A673 (cell line): ENCODE measurements at regions not wholly inside any gene's neighbourhood (a gene's known extent, or its start where the extent isn't known, plus 50 kb on each side); places are given as distances from the start of the nearest gene placed in this dataset.
"Not testable (repeated sequence)": the region's sequence is repeated elsewhere in the genome, so short reads cannot be mapped to it uniquely, and the experiment has no call there.

Source experiments
- BruUV-seq: library from RNA; stranded (reverse); fragments of 400-500 nt; replicated peaks from 2 replicates; lab custom pipeline; 2021; lab: Mats Ljungman, UMichigan
- CTCF ChIA-PET: fragments of 300-600 bp; sonication (Branson Sonifier 250); formaldehyde crosslinking; loops from one replicate; lab custom pipeline; 2022; ENCODE audit warnings: antibody characterized with exemption; lab: Charles Lee
- POLR2A ChIA-PET: fragments of 300-600 bp; sonication (Branson Sonifier 250); formaldehyde crosslinking; loops from one replicate; lab custom pipeline; 2022; ENCODE audit warnings: antibody characterized with exemption; ENCODE audit not compliant: low non-redundant PET; lab: Charles Lee
- DNase-seq: peaks from one replicate; pipeline ENCODE4 v3.0.0-alpha.2; 2015; ENCODE audit warnings: low spot score
- H3K27ac ChIP-seq: fragments of 200-600 bp; sonication (generic); 2 replicates; pipeline ENCODE4 v1.5.1; 2016; ENCODE audit warnings: mixed run types, low read depth, mild to moderate bottlenecking, mixed read lengths, antibody characterized with exemption, low read length; ENCODE audit not compliant: poor library complexity, severe bottlenecking
- H3K27me3 ChIP-seq: fragments of 200-600 bp; sonication (generic); replicated peaks from 2 replicates; pipeline ENCODE4 v1.6.1; 2017; ENCODE audit warnings: mixed run types, low read depth, mild to moderate bottlenecking, mixed read lengths, antibody characterized with exemption, low read length; ENCODE audit not compliant: insufficient read depth, poor library complexity
- H3K36me3 ChIP-seq: fragments of 200-600 bp; sonication (generic); 2 replicates; pipeline ENCODE4 v1.6.1; 2016; ENCODE audit warnings: mixed run types, mild to moderate bottlenecking, mixed read lengths, antibody characterized with exemption, low read length; ENCODE audit not compliant: insufficient read depth, poor library complexity, severe bottlenecking
- H3K4me1 ChIP-seq: fragments of 200-600 bp; sonication (generic); 2 replicates; pipeline ENCODE4 v1.6.1; 2017; ENCODE audit warnings: mixed run types, mild to moderate bottlenecking, mixed read lengths, antibody characterized with exemption, low read length; ENCODE audit not compliant: insufficient read depth, poor library complexity, severe bottlenecking
- H3K4me3 ChIP-seq: fragments of 200-600 bp; sonication (generic); 2 replicates; pipeline ENCODE4 v1.5.1; 2016; ENCODE audit warnings: low read depth, mixed run types, mild to moderate bottlenecking, mixed read lengths, low read length; ENCODE audit not compliant: poor library complexity, severe bottlenecking
- H3K9me3 ChIP-seq: fragments of 200-600 bp; sonication (generic); 2 replicates; pipeline ENCODE4 v1.6.1; 2016; ENCODE audit warnings: mixed run types, low read depth, mild to moderate bottlenecking, mixed read lengths, antibody characterized with exemption, low read length; ENCODE audit not compliant: poor library complexity, severe bottlenecking
- EZH2 ChIP-seq: fragments of 200-600 bp; sonication (generic); IDR thresholded peaks from 2 replicates; pipeline ENCODE4 v1.6.1; 2017; ENCODE audit warnings: borderline replicate concordance, low read depth, mild to moderate bottlenecking, mixed read lengths, antibody characterized with exemption, low read length; ENCODE audit not compliant: poor library complexity, severe bottlenecking
- intact Hi-C: fragments of 100-400 bp; cut with micrococcal nuclease; formaldehyde crosslinking; loops from one replicate; pipeline ENCODE4 v1.10.0; 2022; ENCODE audit not compliant: unreplicated experiment
- TF ChIP-seq, protein P1 (sequence below): fragments of 300-800, 200-600 bp; sonication (generic); conservative IDR thresholded peaks from 2 replicates; pipeline ENCODE4 v1.5.1; 2017; ENCODE audit warnings: low read depth, mild to moderate bottlenecking, antibody characterized with exemption, low read length, moderate library complexity, mixed read lengths

- intact Hi-C loops: loop anchor here (10.0 kb wide), 1 partner anchor 206 kb away; the partner anchor contains the start of gene RRBP1
- POLR2A ChIA-PET, BruUV-seq, CTCF ChIA-PET, H3K27ac ChIP-seq, H3K4me1 ChIP-seq, H3K36me3 ChIP-seq, H3K4me3 ChIP-seq, DNase-seq, H3K27me3 ChIP-seq: not testable (repeated sequence)
- peaks cover 11% of the 10 kb centered on the region for H3K9me3 ChIP-seq
Observed at GRCh38 chr20:17891131-17891530, 77.5 kb downstream of the SNX5 start.

DNA sequence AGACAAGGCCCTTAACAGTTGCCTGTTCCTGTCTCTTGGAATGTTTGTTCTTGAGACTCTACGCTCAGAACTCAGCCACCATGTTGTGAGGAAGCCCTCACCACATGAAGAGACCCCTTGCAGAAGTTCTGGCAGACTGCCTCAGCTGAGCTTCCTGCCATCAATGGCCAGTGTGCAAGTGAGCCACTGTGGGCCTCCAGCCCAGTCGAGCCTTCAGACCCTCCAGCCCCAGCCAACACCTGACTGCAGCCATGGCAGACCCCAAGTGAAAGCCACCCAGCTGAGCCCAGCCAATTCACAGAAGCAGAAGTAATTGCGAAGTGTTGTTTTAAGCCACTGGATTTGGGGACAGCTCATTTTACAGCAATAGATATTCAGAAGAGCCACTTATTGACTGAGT, 78.3 kb downstream of the SNX5 start:
- no peak for DNase-seq
- intact Hi-C loops: loop anchor here (10.0 kb wide), 1 partner anchor 206 kb away; the partner anchor contains the start of gene RRBP1
- Histone ChIP-seq H3K4me3 (no peak overlapping the region), H3K27me3 (no peaks in the 10 kb centered on the region), H3K9me3 (peaks cover 11% of the 10 kb centered on the region), H3K4me1 (peaks cover 4% of the 10 kb centered on the region), H3K27ac (no peak overlapping the region), H3K36me3 (no peaks in the 10 kb centered on the region)
- CTCF ChIA-PET: no interaction called here
- BruUV-seq: no TSS peak
- TF ChIP-seq, protein P1, sequence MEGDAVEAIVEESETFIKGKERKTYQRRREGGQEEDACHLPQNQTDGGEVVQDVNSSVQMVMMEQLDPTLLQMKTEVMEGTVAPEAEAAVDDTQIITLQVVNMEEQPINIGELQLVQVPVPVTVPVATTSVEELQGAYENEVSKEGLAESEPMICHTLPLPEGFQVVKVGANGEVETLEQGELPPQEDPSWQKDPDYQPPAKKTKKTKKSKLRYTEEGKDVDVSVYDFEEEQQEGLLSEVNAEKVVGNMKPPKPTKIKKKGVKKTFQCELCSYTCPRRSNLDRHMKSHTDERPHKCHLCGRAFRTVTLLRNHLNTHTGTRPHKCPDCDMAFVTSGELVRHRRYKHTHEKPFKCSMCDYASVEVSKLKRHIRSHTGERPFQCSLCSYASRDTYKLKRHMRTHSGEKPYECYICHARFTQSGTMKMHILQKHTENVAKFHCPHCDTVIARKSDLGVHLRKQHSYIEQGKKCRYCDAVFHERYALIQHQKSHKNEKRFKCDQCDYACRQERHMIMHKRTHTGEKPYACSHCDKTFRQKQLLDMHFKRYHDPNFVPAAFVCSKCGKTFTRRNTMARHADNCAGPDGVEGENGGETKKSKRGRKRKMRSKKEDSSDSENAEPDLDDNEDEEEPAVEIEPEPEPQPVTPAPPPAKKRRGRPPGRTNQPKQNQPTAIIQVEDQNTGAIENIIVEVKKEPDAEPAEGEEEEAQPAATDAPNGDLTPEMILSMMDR: no peak
- no peak for TF ChIP-seq EZH2
- POLR2A ChIA-PET: no interaction called here

DNA sequence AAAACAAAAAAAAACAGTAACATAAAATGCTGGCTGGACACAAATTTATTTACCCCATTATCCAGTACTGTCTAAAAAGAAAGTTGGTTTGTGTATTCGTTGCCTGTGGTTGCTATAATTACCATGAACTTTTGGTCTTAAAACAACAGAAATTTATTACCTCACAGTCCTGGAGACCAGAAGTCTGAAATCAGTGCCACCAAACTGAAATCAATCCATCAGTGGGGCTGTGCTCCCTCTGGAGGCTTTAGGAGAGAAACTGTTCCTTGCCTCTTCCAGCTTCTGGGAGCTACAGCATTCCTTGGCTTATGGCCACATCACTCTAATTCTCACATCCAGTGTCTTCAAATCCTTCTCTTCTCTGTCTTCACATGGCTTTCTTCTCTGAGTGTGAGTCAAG, 79.4 kb downstream of the SNX5 start:
- Histone ChIP-seq H3K36me3 (no peaks in the 10 kb centered on the region), H3K27me3 (no peaks in the 10 kb centered on the region), H3K4me3 (no peak overlapping the region), H3K27ac (no peak overlapping the region), H3K4me1 (no peaks in the 10 kb centered on the region), H3K9me3 (peaks cover 11% of the 10 kb centered on the region)
- ChIA-PET CTCF (no interaction called here), POLR2A (no interaction called here)
- intact Hi-C loops: no loop called here
- TF ChIP-seq EZH2: no peak
- TF ChIP-seq, protein P1: no peak
- BruUV-seq: no TSS peak
- DNase-seq: no peak

DNA sequence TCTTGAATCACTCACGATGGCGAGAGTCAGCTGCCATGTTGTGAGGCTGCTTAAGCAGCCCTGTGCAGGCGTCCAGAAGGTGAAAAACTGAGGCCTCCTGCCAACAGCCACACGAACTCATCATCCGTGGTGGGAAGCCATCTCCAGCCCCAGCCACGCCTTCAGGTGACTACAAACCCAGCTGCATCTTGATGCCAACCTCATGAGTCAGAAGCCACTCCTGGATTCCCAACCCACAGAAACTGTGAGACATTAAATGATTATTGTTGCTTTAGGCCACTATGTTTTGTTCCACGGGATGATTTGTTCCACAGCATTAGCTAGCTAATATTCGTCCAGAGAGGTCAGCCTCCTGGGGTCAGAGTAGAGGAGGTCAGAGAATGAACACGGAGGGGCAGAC, 80.5 kb downstream of the SNX5 start:
- Histone ChIP-seq H3K27me3 (no peaks in the 10 kb centered on the region), H3K4me3 (no peak overlapping the region), H3K36me3 (no peaks in the 10 kb centered on the region), H3K27ac (no peak overlapping the region), H3K4me1 (no peaks in the 10 kb centered on the region), H3K9me3 (peaks cover 11% of the 10 kb centered on the region)
- TF ChIP-seq, protein P1: no peak
- no peak for TF ChIP-seq EZH2
- no peak for DNase-seq
- POLR2A ChIA-PET: no interaction called here
- no TSS peak for BruUV-seq
- CTCF ChIA-PET: no interaction called here
- intact Hi-C loops: no loop called here
